DOHH2 (cell line): ENCODE measurements at regions not wholly inside any gene's neighbourhood (a gene's known extent, or its start where the extent isn't known, plus 50 kb on each side); places are given as distances from the start of the nearest gene placed in this dataset.

ENCODE experiments used
- EZH2phosphoT487 ChIP-seq: fragments of 200-600 bp; sonication (generic); IDR thresholded peaks from 2 replicates; pipeline ENCODE4 v1.6.1; 2017; ENCODE audit warnings: borderline replicate concordance, mild to moderate bottlenecking, antibody characterized with exemption, low read length, moderate library complexity, mixed read lengths
- TF ChIP-seq, protein P1 (sequence below): fragments of 200-600 bp; sonication (generic); IDR thresholded peaks from one replicate; pipeline ENCODE4 v1.5.1; 2014; ENCODE audit warnings: antibody characterized with exemption, mild to moderate bottlenecking, low read depth, low read length; ENCODE audit not compliant: poor library complexity, severe bottlenecking

DNA sequence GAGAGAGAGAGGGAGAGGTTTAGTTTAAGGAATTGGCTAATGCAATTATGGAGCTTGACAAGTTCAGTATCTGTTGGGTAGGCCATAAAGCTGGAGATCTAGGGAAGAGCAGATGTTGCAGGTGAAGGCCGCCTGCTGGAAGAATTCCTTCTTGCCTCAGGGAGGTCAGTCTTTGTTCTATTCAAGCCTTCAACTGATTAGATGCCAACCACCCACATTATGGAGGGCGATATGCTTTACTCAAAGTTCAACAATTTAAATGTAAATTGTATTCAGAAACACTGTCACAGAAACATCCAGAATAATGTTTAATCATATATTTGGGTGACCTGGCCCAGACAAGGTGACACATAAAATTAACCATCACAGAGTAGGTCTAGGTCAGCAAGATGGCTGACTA is 51.7 kb upstream of the SSBP2 start:
- no peak for TF ChIP-seq EZH2phosphoT487
- TF ChIP-seq, protein P1, sequence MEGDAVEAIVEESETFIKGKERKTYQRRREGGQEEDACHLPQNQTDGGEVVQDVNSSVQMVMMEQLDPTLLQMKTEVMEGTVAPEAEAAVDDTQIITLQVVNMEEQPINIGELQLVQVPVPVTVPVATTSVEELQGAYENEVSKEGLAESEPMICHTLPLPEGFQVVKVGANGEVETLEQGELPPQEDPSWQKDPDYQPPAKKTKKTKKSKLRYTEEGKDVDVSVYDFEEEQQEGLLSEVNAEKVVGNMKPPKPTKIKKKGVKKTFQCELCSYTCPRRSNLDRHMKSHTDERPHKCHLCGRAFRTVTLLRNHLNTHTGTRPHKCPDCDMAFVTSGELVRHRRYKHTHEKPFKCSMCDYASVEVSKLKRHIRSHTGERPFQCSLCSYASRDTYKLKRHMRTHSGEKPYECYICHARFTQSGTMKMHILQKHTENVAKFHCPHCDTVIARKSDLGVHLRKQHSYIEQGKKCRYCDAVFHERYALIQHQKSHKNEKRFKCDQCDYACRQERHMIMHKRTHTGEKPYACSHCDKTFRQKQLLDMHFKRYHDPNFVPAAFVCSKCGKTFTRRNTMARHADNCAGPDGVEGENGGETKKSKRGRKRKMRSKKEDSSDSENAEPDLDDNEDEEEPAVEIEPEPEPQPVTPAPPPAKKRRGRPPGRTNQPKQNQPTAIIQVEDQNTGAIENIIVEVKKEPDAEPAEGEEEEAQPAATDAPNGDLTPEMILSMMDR, result no peak
